ENCODE measurements at regions not wholly inside any gene's neighbourhood (a gene's known extent, or its start where the extent isn't known, plus 50 kb on each side); places are given as distances from the start of the nearest gene placed in this dataset.

DNA sequence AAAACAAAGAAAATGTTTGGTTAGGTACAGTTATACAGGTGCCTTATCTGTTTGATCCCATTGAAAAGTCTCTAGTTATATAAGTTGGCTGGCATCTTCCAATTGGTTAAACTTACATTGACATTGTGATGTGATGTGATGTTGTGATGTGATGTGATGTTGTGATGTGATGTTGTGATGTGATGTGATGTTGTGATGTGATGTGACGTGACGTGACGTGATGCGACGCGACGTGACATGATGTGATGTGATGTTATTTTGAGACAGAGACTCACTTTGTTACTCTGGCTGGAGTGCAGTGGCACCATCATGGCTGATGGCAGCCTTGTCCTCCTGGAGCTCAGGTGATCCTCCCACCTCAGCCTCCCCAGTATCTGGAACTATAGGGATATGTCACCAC, 507.6 kb downstream of the HAO1 start:
- TF ChIP-seq, protein P1, sequence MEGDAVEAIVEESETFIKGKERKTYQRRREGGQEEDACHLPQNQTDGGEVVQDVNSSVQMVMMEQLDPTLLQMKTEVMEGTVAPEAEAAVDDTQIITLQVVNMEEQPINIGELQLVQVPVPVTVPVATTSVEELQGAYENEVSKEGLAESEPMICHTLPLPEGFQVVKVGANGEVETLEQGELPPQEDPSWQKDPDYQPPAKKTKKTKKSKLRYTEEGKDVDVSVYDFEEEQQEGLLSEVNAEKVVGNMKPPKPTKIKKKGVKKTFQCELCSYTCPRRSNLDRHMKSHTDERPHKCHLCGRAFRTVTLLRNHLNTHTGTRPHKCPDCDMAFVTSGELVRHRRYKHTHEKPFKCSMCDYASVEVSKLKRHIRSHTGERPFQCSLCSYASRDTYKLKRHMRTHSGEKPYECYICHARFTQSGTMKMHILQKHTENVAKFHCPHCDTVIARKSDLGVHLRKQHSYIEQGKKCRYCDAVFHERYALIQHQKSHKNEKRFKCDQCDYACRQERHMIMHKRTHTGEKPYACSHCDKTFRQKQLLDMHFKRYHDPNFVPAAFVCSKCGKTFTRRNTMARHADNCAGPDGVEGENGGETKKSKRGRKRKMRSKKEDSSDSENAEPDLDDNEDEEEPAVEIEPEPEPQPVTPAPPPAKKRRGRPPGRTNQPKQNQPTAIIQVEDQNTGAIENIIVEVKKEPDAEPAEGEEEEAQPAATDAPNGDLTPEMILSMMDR (IDR thresholded peaks at IDR 0.05): no peak
- Mint-ChIP-seq H3K4me1 (ENCODE audit: low read depth) (no peaks in the 10 kb centered on the region), H3K9me3 (ENCODE audit: low read depth) (no peaks in the 10 kb centered on the region), H3K4me3 (ENCODE audit: unreplicated experiment) (no peak overlapping the region), H3K27me3 (ENCODE audit: low read depth) (peaks cover 3% of the 10 kb centered on the region), H3K36me3 (ENCODE audit: low read depth) (no peaks in the 10 kb centered on the region), H3K27ac (ENCODE audit: unreplicated experiment) (no peak overlapping the region)
- peak; percentile 34 for DNase-seq (ENCODE audit: low spot score)

DNA sequence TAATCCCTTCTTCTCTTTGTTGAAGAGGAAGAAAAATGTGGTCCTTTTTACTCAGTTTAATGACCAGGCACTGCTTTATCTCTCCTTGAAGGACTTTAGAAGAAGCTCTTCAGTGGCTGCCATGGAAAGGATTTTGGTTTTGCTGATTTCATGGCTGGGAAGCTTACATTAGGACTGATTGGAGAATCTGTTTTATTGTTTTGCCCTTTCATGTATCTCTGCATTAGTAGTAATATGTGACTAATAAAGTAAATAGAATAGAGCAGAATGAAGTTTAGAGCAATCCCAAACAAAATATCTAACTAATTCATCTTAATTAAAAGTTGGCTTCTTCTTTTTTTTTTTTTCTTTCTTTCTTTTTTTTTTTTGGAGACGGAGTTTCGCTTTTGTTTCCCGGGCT, 502.9 kb downstream of the HAO1 start:
- Mint-ChIP-seq H3K27ac (ENCODE audit: unreplicated experiment) (no peak overlapping the region), H3K4me3 (ENCODE audit: unreplicated experiment) (no peak overlapping the region), H3K9me3 (ENCODE audit: low read depth) (no peaks in the 10 kb centered on the region), H3K36me3 (ENCODE audit: low read depth) (no peaks in the 10 kb centered on the region), H3K27me3 (ENCODE audit: low read depth) (peaks cover 4% of the 10 kb centered on the region), H3K4me1 (ENCODE audit: low read depth) (no peaks in the 10 kb centered on the region)
- TF ChIP-seq, protein P1 (IDR thresholded peaks at IDR 0.05): no peak
- no peak for DNase-seq (ENCODE audit: low spot score)

- DNase-seq (ENCODE audit: low spot score): no peak
- H3K27ac Mint-ChIP-seq (ENCODE audit: unreplicated experiment): no peak overlapping the region
- peaks cover 2% of the 10 kb centered on the region for H3K27me3 Mint-ChIP-seq (ENCODE audit: low read depth)
- no peaks in the 10 kb centered on the region for H3K36me3 Mint-ChIP-seq (ENCODE audit: low read depth)
- TF ChIP-seq, protein P1 (IDR thresholded peaks at IDR 0.05): no peak
- H3K4me1 Mint-ChIP-seq (ENCODE audit: low read depth): no peaks in the 10 kb centered on the region
- H3K4me3 Mint-ChIP-seq (ENCODE audit: unreplicated experiment): no peak overlapping the region
- peaks cover 19% of the 10 kb centered on the region for H3K9me3 Mint-ChIP-seq (ENCODE audit: low read depth)
Measured at GRCh38 chr20:7449269-7449668, 491.0 kb downstream of the HAO1 start.

DNA sequence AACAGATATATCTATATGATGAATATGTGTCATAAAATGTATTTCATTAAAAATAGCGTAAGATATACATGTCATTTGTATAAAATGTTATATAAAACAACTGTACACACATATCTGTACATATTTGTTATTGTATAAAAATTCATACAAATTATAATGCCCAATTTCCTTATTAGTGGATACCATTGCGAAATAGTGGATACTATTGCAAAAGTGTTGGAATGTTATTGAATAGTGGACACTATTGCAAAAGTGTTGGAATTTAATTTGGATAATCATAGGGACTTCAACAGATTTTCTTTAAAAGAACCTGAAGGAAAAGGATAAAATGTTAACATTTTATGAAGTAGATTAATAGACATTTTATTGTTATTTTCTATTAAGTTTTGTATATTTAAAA, 487.4 kb downstream of the HAO1 start:
- no peak overlapping the region for H3K4me3 Mint-ChIP-seq (ENCODE audit: unreplicated experiment)
- TF ChIP-seq, protein P1 (IDR thresholded peaks at IDR 0.05): no peak
- DNase-seq (ENCODE audit: low spot score): no peak
- peaks cover 8% of the 10 kb centered on the region for H3K9me3 Mint-ChIP-seq (ENCODE audit: low read depth)
- no peaks in the 10 kb centered on the region for H3K36me3 Mint-ChIP-seq (ENCODE audit: low read depth)
- no peak overlapping the region for H3K27ac Mint-ChIP-seq (ENCODE audit: unreplicated experiment)
- H3K4me1 Mint-ChIP-seq (ENCODE audit: low read depth): no peaks in the 10 kb centered on the region
- peaks cover 4% of the 10 kb centered on the region for H3K27me3 Mint-ChIP-seq (ENCODE audit: low read depth)

GRCh38 chr20:7454047-7454446, 486.2 kb downstream of the HAO1 start:
- Mint-ChIP-seq H3K27me3 (ENCODE audit: low read depth) (peaks cover 4% of the 10 kb centered on the region), H3K9me3 (ENCODE audit: low read depth) (peaks cover 3% of the 10 kb centered on the region), H3K27ac (ENCODE audit: unreplicated experiment) (no peak overlapping the region), H3K4me1 (ENCODE audit: low read depth) (no peaks in the 10 kb centered on the region), H3K36me3 (ENCODE audit: low read depth) (no peaks in the 10 kb centered on the region), H3K4me3 (ENCODE audit: unreplicated experiment) (no peak overlapping the region)
- DNase-seq (ENCODE audit: low spot score): no peak
- TF ChIP-seq, protein P1 (IDR thresholded peaks at IDR 0.05): no peak
